Endothelial cell of umbilical vein (primary cell): ENCODE measurements at regions not wholly inside any gene's neighbourhood (a gene's known extent, or its start where the extent isn't known, plus 50 kb on each side); places are given as distances from the start of the nearest gene placed in this dataset.

ENCODE experiments used
- BruUV-seq: library from RNA; stranded (reverse); fragments of 400-500 nt; replicated peaks from 2 replicates; lab custom pipeline; 2021; lab: Mats Ljungman, UMichigan
- CTCF ChIA-PET: fragments of 300-600, 350-600 bp; sonication (Branson Sonifier 250); formaldehyde crosslinking; loops from one replicate; lab custom pipeline; 2021; ENCODE audit warnings: antibody characterized with exemption, inconsistent platforms; lab: Charles Lee
- POLR2A ChIA-PET: fragments of 300-600, 350-600 bp; sonication (Branson Sonifier 250); formaldehyde crosslinking; loops from one replicate; lab custom pipeline; 2021; ENCODE audit warnings: antibody characterized with exemption, inconsistent platforms; lab: Charles Lee
- DNase-seq: peaks from one replicate; pipeline ENCODE4 v3.0.0-alpha.2; 2011; ENCODE audit warnings: low read depth, low spot score
- FAIRE-seq: peaks from 2 replicates; lab custom pipeline; 2011; peaks lifted over from hg19 to GRCh38; lab: Jason Lieb, UNC
- H2AFZ ChIP-seq: 2 replicates; pipeline ENCODE4 v1.6.0; 2012; ENCODE audit warnings: low read depth, low read length, control low read depth, inconsistent platforms
- H3K27ac ChIP-seq: 2 replicates; pipeline ENCODE4 v1.5.1; 2011; ENCODE audit warnings: low read depth, mild to moderate bottlenecking, control low read depth, low read length, moderate library complexity; ENCODE audit not compliant: insufficient read depth
- H3K27me3 ChIP-seq, 2 experiments: 2 replicates each; pipeline versions ENCODE4 v1.6.0 to v1.6.1; 2011; ENCODE audit warnings: low read length in 2 of 2, mixed read lengths in 1 of 2; ENCODE audit not compliant: control insufficient read depth in 2 of 2, insufficient read depth in 2 of 2
- H3K36me3 ChIP-seq, 2 experiments: 2 replicates in 1 of 2; 3 replicates in 1 of 2; pipeline ENCODE4 v1.5.1; 2011; ENCODE audit warnings: low read length in 2 of 2, mild to moderate bottlenecking in 1 of 2, moderate library complexity in 1 of 2; ENCODE audit not compliant: control insufficient read depth in 2 of 2, insufficient read depth in 2 of 2; ENCODE audit errors: extremely low read depth in 1 of 2
- H3K4me1 ChIP-seq: 3 replicates; pipeline ENCODE4 v1.5.1; 2011; ENCODE audit warnings: mild to moderate bottlenecking, low read length; ENCODE audit not compliant: control insufficient read depth, insufficient read depth; ENCODE audit errors: extremely low read depth
- H3K4me2 ChIP-seq: 2 replicates; pipeline ENCODE4 v1.6.1; 2011; ENCODE audit warnings: low read length, control low read depth, mixed read lengths; ENCODE audit not compliant: insufficient read depth
- H3K4me3 ChIP-seq, 3 experiments: fragments of 200-600 bp in 1 of 3; sonication (generic), shearing (Covaris generic) in 1 of 3; replicated peaks in 1 of 3; 2 replicates each; pipeline ENCODE4 v1.5.1; 2011 to 2016; ENCODE audit warnings: control low read depth in 3 of 3, low read length in 3 of 3, mild to moderate bottlenecking in 2 of 3, inconsistent platforms in 1 of 3, low read depth in 1 of 3, moderate library complexity in 1 of 3; ENCODE audit not compliant: insufficient read depth in 1 of 3
- H3K79me2 ChIP-seq: 2 replicates; pipeline ENCODE4 v1.6.0; 2012; ENCODE audit warnings: low read length, inconsistent platforms; ENCODE audit not compliant: control insufficient read depth, insufficient read depth
- H3K9ac ChIP-seq: replicated peaks from 2 replicates; pipeline ENCODE3; 2011; ENCODE audit warnings: low read length, control low read depth; ENCODE audit not compliant: insufficient read depth; ENCODE audit errors: extremely low read depth
- H3K9me1 ChIP-seq: replicated peaks from 3 replicates; pipeline ENCODE4 v1.6.0; 2011; ENCODE audit warnings: mild to moderate bottlenecking, low read length; ENCODE audit not compliant: control insufficient read depth, insufficient read depth; ENCODE audit errors: extremely low read depth
- H3K9me3 ChIP-seq: replicated peaks from 2 replicates; pipeline ENCODE4 v1.5.1; 2012; ENCODE audit warnings: low read length, inconsistent platforms; ENCODE audit not compliant: control insufficient read depth, insufficient read depth
- H4K20me1 ChIP-seq: replicated peaks from 2 replicates; pipeline ENCODE3; 2011; ENCODE audit warnings: mild to moderate bottlenecking, low read length; ENCODE audit not compliant: control insufficient read depth, insufficient read depth; ENCODE audit errors: extremely low read depth
- EZH2 ChIP-seq: IDR thresholded peaks from 2 replicates; pipeline ENCODE4 v1.6.1; 2012; ENCODE audit warnings: borderline replicate concordance, low read depth, mild to moderate bottlenecking, moderate library complexity, low read length, inconsistent platforms; ENCODE audit not compliant: severe bottlenecking
- FOS ChIP-seq: IDR thresholded peaks from 2 replicates; pipeline ENCODE4 v1.6.1; 2011; ENCODE audit warnings: mild to moderate bottlenecking, low read length, moderate library complexity, borderline replicate concordance; ENCODE audit not compliant: insufficient read depth
- GATA2 ChIP-seq: IDR thresholded peaks from 2 replicates; pipeline ENCODE4 v1.7.0; 2011; ENCODE audit warnings: low read depth, mild to moderate bottlenecking, moderate library complexity, mixed read lengths, low read length; ENCODE audit not compliant: insufficient read length, insufficient read depth
- JUN ChIP-seq: IDR thresholded peaks from 2 replicates; pipeline ENCODE4 v1.6.1; 2011; ENCODE audit warnings: borderline replicate concordance, low read depth; ENCODE audit not compliant: insufficient read length, insufficient read depth
- MYC ChIP-seq: IDR thresholded peaks from one replicate; pipeline ENCODE4 v1.6.1; 2011; ENCODE audit warnings: mild to moderate bottlenecking, low read depth, low read length
- POLR2A ChIP-seq: IDR thresholded peaks from 2 replicates; pipeline ENCODE4 v1.6.1; 2012; ENCODE audit warnings: low read depth, mild to moderate bottlenecking, control low read depth, low read length
- POLR2AphosphoS5 ChIP-seq: IDR thresholded peaks from 2 replicates; pipeline ENCODE4 v1.6.1; 2012; ENCODE audit warnings: low read depth, mild to moderate bottlenecking, control low read depth, low read length, moderate library complexity; ENCODE audit not compliant: insufficient read depth
- dilution Hi-C: fragments of 300-500 bp; cut with MboI; formaldehyde crosslinking; loops from one replicate; pipeline ENCODE4 v1.15.0; 2019; ENCODE audit warnings: low sequenced_read_pairs; ENCODE audit not compliant: extremely low pct_ligation_motif_present
- intact Hi-C: fragments of 100-400 bp; cut with micrococcal nuclease; formaldehyde crosslinking; loops from one replicate; pipeline ENCODE4 v1.10.0; 2022
- TF ChIP-seq, protein P1 (sequence below): IDR thresholded peaks from 2 replicates; pipeline ENCODE4 v1.6.1; 2011; ENCODE audit not compliant: insufficient read depth, insufficient read length
- TF ChIP-seq, protein P2 (sequence below), 2 donors: IDR thresholded peaks; 1 replicate in 1 of 2; 2 replicates in 1 of 2; pipeline ENCODE4 v1.5.1; 2011; ENCODE audit warnings: low read length in 2 of 2, mild to moderate bottlenecking in 2 of 2, moderate library complexity in 2 of 2, control low read depth in 1 of 2, inconsistent platforms in 1 of 2, low read depth in 1 of 2; ENCODE audit not compliant: insufficient read depth in 1 of 2; ENCODE audit errors: extremely low read depth in 1 of 2

DNA sequence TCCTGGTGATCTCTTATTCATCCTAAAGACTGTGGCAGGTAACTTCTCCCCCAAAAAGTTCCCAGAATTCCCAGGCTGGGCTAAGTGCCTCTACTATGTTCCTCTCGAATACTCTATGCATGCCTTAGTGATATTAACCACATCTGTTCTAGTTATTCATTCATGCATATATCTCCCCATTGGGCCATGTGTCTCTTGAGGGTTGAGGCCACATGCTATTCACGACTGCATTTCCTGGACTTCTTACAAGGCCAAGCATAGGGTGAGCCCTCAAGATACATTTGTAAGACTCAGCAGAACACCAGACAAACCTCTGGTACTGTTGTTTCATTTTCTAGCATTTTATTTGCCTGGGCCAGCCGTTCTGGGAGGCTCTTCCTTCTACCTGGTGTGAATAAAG lies 117.0 kb downstream of the EN1 start:
- Histone ChIP-seq H3K79me2 (no peaks in the 10 kb centered on the region), H3K9me1 (no peaks in the 10 kb centered on the region), H3K36me3 (no peaks in the 10 kb centered on the region), H3K27ac (no peak overlapping the region), H3K9me3 (no peaks in the 10 kb centered on the region), H3K27me3 (no peaks in the 10 kb centered on the region), H3K9ac (no peak overlapping the region), H2AFZ (no peak overlapping the region), H3K4me1 (no peaks in the 10 kb centered on the region), H3K4me3 (no peak overlapping the region), H4K20me1 (no peaks in the 10 kb centered on the region), H3K4me2 (no peak overlapping the region)
- no peak for DNase-seq
- intact Hi-C loops (no loop called here), dilution Hi-C loops (no loop called here)
- no peak for TF ChIP-seq EZH2
- TF ChIP-seq MYC, result no peak
- no peak for TF ChIP-seq POLR2AphosphoS5
- no peak for TF ChIP-seq FOS
- no peak for TF ChIP-seq POLR2A
- no peak for TF ChIP-seq GATA2
- TF ChIP-seq, protein P1, sequence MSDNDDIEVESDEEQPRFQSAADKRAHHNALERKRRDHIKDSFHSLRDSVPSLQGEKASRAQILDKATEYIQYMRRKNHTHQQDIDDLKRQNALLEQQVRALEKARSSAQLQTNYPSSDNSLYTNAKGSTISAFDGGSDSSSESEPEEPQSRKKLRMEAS, result no peak
- no peak for TF ChIP-seq JUN
- TF ChIP-seq, protein P2, sequence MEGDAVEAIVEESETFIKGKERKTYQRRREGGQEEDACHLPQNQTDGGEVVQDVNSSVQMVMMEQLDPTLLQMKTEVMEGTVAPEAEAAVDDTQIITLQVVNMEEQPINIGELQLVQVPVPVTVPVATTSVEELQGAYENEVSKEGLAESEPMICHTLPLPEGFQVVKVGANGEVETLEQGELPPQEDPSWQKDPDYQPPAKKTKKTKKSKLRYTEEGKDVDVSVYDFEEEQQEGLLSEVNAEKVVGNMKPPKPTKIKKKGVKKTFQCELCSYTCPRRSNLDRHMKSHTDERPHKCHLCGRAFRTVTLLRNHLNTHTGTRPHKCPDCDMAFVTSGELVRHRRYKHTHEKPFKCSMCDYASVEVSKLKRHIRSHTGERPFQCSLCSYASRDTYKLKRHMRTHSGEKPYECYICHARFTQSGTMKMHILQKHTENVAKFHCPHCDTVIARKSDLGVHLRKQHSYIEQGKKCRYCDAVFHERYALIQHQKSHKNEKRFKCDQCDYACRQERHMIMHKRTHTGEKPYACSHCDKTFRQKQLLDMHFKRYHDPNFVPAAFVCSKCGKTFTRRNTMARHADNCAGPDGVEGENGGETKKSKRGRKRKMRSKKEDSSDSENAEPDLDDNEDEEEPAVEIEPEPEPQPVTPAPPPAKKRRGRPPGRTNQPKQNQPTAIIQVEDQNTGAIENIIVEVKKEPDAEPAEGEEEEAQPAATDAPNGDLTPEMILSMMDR (IDR thresholded peaks at IDR 0.05; ENCODE audit: extremely low read depth in 1 of 2, insufficient read depth in 1 of 2, low read depth in 1 of 2, low read length in 2 of 2), result no peak
- ChIA-PET CTCF (no interaction called here), POLR2A (no interaction called here)
- FAIRE-seq, result no peak
- no TSS peak for BruUV-seq
